DND-41 (cell line): ENCODE measurements at regions not wholly inside any gene's neighbourhood (a gene's known extent, or its start where the extent isn't known, plus 50 kb on each side); places are given as distances from the start of the nearest gene placed in this dataset.

Experiments
- ATAC-seq: fragments of 200-7000 bp; cut with Tn5 transposase; 3 replicates; pipeline ENCODE4 v1.9.1; 2021; ENCODE audit warnings: low read depth; ENCODE audit not compliant: insufficient read depth
- DNase-seq: peaks from one replicate; pipeline ENCODE4 v3.0.0-alpha.2; 2020
- H2AFZ ChIP-seq: 2 replicates; pipeline ENCODE4 v1.6.0; 2012; ENCODE audit warnings: low read depth, low read length
- H3K27ac ChIP-seq: 2 replicates; pipeline ENCODE4 v1.5.1; 2012; ENCODE audit warnings: low read length, inconsistent platforms
- H3K27me3 ChIP-seq: fragments of 200-600 bp; sonication (generic); 2 replicates; pipeline ENCODE4 v1.6.0; 2012; ENCODE audit warnings: low read length, mild to moderate bottlenecking, inconsistent platforms; ENCODE audit not compliant: insufficient read depth, poor library complexity
- H3K36me3 ChIP-seq: 2 replicates; pipeline ENCODE4 v1.5.1; 2012; ENCODE audit warnings: low read length, inconsistent platforms; ENCODE audit not compliant: insufficient read depth
- H3K4me1 ChIP-seq: 2 replicates; pipeline ENCODE4 v1.5.1; 2012; ENCODE audit warnings: mild to moderate bottlenecking, low read length; ENCODE audit not compliant: insufficient read depth
- H3K4me2 ChIP-seq: 2 replicates; pipeline ENCODE4 v1.6.0; 2012; ENCODE audit warnings: mild to moderate bottlenecking, moderate library complexity, low read length, inconsistent platforms; ENCODE audit not compliant: insufficient read depth
- H3K4me3 ChIP-seq, 2 experiments: fragments of 200-600 bp in 1 of 2; shearing (Covaris generic) in 1 of 2; 2 replicates each; pipeline ENCODE4 v1.5.1; 2012 to 2016; ENCODE audit warnings: inconsistent platforms in 2 of 2, low read length in 2 of 2, mild to moderate bottlenecking in 2 of 2, low read depth in 1 of 2, moderate library complexity in 1 of 2
- H3K79me2 ChIP-seq: 2 replicates; pipeline ENCODE4 v1.6.0; 2012; ENCODE audit warnings: low read length, inconsistent platforms; ENCODE audit not compliant: insufficient read depth
- H3K9ac ChIP-seq: 2 replicates; pipeline ENCODE4 v1.6.0; 2012; ENCODE audit warnings: low read depth, mild to moderate bottlenecking, inconsistent platforms, low read length, moderate library complexity
- H3K9me3 ChIP-seq: 2 replicates; pipeline ENCODE4 v1.5.1; 2012; ENCODE audit warnings: low read length, moderate library complexity, mild to moderate bottlenecking, inconsistent platforms; ENCODE audit not compliant: insufficient read depth, severe bottlenecking
- H4K20me1 ChIP-seq: 2 replicates; pipeline ENCODE4 v1.6.0; 2012; ENCODE audit warnings: low read length; ENCODE audit not compliant: insufficient read depth
- EZH2 ChIP-seq: IDR thresholded peaks from 3 replicates; pipeline ENCODE4 v1.6.1; 2012; ENCODE audit warnings: borderline replicate concordance, low read depth, mild to moderate bottlenecking, moderate library complexity, low read length, inconsistent platforms; ENCODE audit not compliant: severe bottlenecking
- TF ChIP-seq, protein P1 (sequence below): IDR thresholded peaks from 2 replicates; pipeline ENCODE4 v1.5.1; 2012; ENCODE audit warnings: borderline replicate concordance, low read length, moderate library complexity, mild to moderate bottlenecking; ENCODE audit not compliant: poor library complexity, severe bottlenecking; ENCODE audit errors: extremely low read depth

DNA sequence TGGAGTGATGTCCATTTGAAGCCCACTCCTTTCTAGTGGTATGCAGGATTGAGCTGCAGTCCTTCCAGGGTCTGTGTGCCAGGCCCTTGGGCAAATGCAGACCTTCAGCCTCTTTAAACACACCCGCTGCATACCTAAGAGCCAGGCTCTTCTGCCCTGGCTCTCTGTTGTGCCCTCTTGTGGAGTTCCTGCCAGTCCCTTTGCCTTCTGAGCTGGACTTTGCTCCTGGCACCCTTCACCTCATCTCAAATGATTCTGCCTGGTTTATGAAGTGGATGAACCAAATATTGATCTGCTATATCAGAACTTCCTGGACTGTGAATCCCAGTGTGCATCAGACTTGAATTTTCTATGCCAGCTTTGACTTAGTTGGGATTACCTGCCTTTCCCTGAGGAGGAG, 158.8 kb downstream of the URB2 start:
- no peak overlapping the region for H3K9ac ChIP-seq
- no peaks in the 10 kb centered on the region for H4K20me1 ChIP-seq
- H3K4me3 ChIP-seq: no peak overlapping the region
- H3K4me1 ChIP-seq: no peaks in the 10 kb centered on the region
- no peaks in the 10 kb centered on the region for H3K79me2 ChIP-seq
- H3K36me3 ChIP-seq: no peaks in the 10 kb centered on the region
- H3K4me2 ChIP-seq: no peak overlapping the region
- H3K27me3 ChIP-seq: no peaks in the 10 kb centered on the region
- no peak for DNase-seq
- H3K27ac ChIP-seq: no peak overlapping the region
- no peak for ATAC-seq
- no peak overlapping the region for H2AFZ ChIP-seq
- no peaks in the 10 kb centered on the region for H3K9me3 ChIP-seq
- TF ChIP-seq EZH2: no peak
- TF ChIP-seq, protein P1, sequence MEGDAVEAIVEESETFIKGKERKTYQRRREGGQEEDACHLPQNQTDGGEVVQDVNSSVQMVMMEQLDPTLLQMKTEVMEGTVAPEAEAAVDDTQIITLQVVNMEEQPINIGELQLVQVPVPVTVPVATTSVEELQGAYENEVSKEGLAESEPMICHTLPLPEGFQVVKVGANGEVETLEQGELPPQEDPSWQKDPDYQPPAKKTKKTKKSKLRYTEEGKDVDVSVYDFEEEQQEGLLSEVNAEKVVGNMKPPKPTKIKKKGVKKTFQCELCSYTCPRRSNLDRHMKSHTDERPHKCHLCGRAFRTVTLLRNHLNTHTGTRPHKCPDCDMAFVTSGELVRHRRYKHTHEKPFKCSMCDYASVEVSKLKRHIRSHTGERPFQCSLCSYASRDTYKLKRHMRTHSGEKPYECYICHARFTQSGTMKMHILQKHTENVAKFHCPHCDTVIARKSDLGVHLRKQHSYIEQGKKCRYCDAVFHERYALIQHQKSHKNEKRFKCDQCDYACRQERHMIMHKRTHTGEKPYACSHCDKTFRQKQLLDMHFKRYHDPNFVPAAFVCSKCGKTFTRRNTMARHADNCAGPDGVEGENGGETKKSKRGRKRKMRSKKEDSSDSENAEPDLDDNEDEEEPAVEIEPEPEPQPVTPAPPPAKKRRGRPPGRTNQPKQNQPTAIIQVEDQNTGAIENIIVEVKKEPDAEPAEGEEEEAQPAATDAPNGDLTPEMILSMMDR: no peak

DNA sequence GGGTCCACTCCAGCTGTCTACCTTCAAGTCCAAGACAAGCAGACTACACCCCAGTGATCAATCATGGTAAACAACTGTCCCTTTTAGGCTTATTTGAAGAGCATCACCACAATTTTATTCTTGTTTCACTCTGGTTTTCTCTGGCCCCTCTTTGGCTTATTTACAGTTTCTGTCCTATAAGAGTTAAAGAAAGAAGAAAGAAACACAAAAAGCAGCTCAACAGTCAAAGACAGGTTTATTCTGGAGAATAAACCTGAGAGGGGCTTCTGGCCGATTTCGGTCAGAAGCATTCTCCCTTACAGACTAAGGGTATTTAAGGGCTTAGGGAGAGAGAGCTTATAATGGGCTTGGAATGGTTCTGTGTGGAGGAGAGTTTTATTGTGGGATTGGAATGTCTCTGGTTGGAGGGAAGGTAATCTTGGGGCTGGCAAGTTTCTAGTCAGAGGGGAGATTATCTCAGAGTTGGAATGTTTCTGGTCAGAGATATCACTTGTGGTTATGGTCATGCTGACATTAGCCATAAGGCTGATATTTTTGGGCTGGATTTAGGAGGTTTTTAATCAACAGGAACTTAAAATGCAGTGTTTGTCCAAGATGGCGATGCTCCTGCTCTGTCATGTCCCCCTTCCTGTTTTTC, 161.0 kb downstream of the URB2 start:
- Histone ChIP-seq H3K4me3 (no peak overlapping the region), H4K20me1 (no peaks in the 10 kb centered on the region), H3K27ac (no peak overlapping the region), H3K27me3 (no peaks in the 10 kb centered on the region), H3K9ac (no peak overlapping the region), H3K79me2 (no peaks in the 10 kb centered on the region), H3K36me3 (no peaks in the 10 kb centered on the region), H3K4me2 (no peak overlapping the region), H2AFZ (no peak overlapping the region), H3K4me1 (no peaks in the 10 kb centered on the region), H3K9me3 (peaks cover 4% of the 10 kb centered on the region)
- DNase-seq: no peak
- no peak for ATAC-seq
- TF ChIP-seq, protein P1: no peak
- TF ChIP-seq EZH2: no peak

DNA sequence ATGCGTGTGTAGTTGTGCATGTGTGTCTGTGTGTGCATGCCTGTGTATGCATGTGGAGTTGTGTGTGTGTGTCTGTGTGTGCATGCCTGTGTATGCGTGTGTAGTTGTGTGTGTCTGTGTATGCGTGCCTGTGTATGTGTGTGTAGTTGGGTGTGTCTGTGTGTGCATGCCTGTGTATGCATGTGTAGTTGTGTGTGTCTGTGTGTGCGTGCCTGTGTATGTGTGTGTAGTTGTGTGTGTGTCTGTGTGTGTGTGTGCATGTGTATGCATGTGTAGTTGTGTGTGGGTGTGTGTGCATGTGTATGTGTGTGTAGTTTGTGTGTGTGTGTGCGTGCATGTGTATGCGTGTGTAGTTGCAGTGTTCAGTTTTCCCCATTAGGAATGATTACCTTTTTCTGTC, 162.0 kb downstream of the URB2 start:
- Histone ChIP-seq H3K27ac (no peak overlapping the region), H2AFZ (no peak overlapping the region), H3K4me3 (no peak overlapping the region), H3K9ac (no peak overlapping the region), H3K4me1 (no peaks in the 10 kb centered on the region), H3K4me2 (no peak overlapping the region), H3K79me2 (no peaks in the 10 kb centered on the region), H4K20me1 (no peaks in the 10 kb centered on the region), H3K27me3 (no peaks in the 10 kb centered on the region), H3K36me3 (no peaks in the 10 kb centered on the region), H3K9me3 (peaks cover 4% of the 10 kb centered on the region)
- ATAC-seq: no peak
- TF ChIP-seq, protein P1: no peak
- TF ChIP-seq EZH2: no peak
- no peak for DNase-seq
